Epithelial cell of proximal tubule (primary cell): ENCODE measurements at regions not wholly inside any gene's neighbourhood (a gene's known extent, or its start where the extent isn't known, plus 50 kb on each side); places are given as distances from the start of the nearest gene placed in this dataset.

Experiments used
- DNase-seq: peaks from one replicate; pipeline ENCODE4 v3.0.0-alpha.2; 2011; ENCODE audit warnings: low read depth
- H3K4me3 ChIP-seq: 2 replicates; pipeline ENCODE4 v1.5.1; 2011; ENCODE audit warnings: low read depth, mild to moderate bottlenecking, low read length
- CTCF ChIP-seq: conservative IDR thresholded peaks from 2 replicates; pipeline ENCODE4 v1.5.1; 2012; ENCODE audit warnings: low read depth, mild to moderate bottlenecking, low read length

GRCh38 chr12:4014444-4014843 lies 141.2 kb upstream of the PARP11 start:
- TF ChIP-seq CTCF, result no peak
- H3K4me3 ChIP-seq, result no peak overlapping the region
- no peak for DNase-seq

GRCh38 chr12:4012977-4013968 lies 140.1 kb upstream of the PARP11 start:
- peak; percentile 90 for DNase-seq
- no peak overlapping the region for H3K4me3 ChIP-seq
- TF ChIP-seq CTCF, result no peak

- H3K4me3 ChIP-seq, result no peak overlapping the region
- no peak for TF ChIP-seq CTCF
- no peak for DNase-seq
These were observed 138.9 kb upstream of the PARP11 start for GRCh38 chr12:4012073-4012472.

- no peak overlapping the region for H3K4me3 ChIP-seq
- DNase-seq, result peak; percentile 98
- no peak for TF ChIP-seq CTCF
These were observed 138.4 kb upstream of the PARP11 start for GRCh38 chr12:4011597-4011996.

- H3K4me3 ChIP-seq, result no peak overlapping the region
- TF ChIP-seq CTCF, result no peak
- no peak for DNase-seq
These were observed 136.9 kb upstream of the PARP11 start for GRCh38 chr12:4009979-4010704.

- TF ChIP-seq CTCF, result no peak
- DNase-seq, result no peak
- H3K4me3 ChIP-seq, result no peak overlapping the region
These were observed 133.5 kb upstream of the PARP11 start for GRCh38 chr12:4006743-4007142.
